ENCODE measurements at regions not wholly inside any gene's neighbourhood (a gene's known extent, or its start where the extent isn't known, plus 50 kb on each side); places are given as distances from the start of the nearest gene placed in this dataset.

- no peak for TF ChIP-seq CTCF (IDR thresholded peaks at IDR 0.05)
- TF ChIP-seq POLR2A (IDR thresholded peaks at IDR 0.05): no peak
These were observed 384.6 kb upstream of the RORA start for GRCh38 chr15:61613729-61614128.
